ENCODE measurements at regions not wholly inside any gene's neighbourhood (a gene's known extent, or its start where the extent isn't known, plus 50 kb on each side); places are given as distances from the start of the nearest gene placed in this dataset.

GRCh38 chr1:208499601-208500000, 255.4 kb upstream of the PLXNA2 start:
- TF ChIP-seq EZH2phosphoT487 (IDR thresholded peaks at IDR 0.05; ENCODE audit: borderline replicate concordance) = no peak
- no peak for TF ChIP-seq CTCF (conservative IDR thresholded peaks at IDR 0.05; ENCODE audit: low read length)

Measured in Loucy (cell line).